Left lobe of liver (tissue), 2 donors: ENCODE measurements at regions not wholly inside any gene's neighbourhood (a gene's known extent, or its start where the extent isn't known, plus 50 kb on each side); places are given as distances from the start of the nearest gene placed in this dataset.
"Not testable (repeated sequence)": the region's sequence is repeated elsewhere in the genome, so short reads cannot be mapped to it uniquely, and the experiment has no call there.

ENCODE experiments used
- ATAC-seq: fragments of 200-7000 bp; cut with Tn5 transposase; one replicate; pipeline ENCODE4 v1.9.1; 2020; ENCODE audit warnings: mild to moderate bottlenecking, moderate library complexity
- DNase-seq: peaks from one replicate; pipeline ENCODE4 v3.0.0-alpha.2; 2020; ENCODE audit warnings: low spot score
- donor health status: DM: no; HTN: no; CAD: no; lungs with moderate emphysema.
- donor health status: DM: no; HTN: yes; CAD: no.

DNA sequence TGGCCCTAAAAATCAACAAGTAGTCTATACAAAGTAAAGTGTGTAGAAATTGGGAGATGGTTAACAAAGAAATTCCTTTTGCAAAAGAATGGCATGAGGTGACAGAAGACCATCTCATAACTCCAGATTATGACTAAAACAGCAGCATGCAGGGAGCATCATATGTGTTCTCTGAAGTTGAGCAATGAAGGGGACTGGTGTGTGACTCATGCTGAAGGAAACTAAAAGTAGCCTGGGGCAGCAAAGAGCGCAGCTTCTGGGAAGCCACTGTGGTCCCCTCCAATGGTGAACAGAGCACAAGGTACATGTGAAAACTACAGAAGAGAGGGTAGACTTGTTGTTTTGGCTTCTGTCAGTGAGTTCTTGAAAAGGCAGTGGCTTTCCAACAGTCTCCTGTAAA is 133.4 kb downstream of the MACC1 start:
- no peak for DNase-seq
- no peak for ATAC-seq

DNA sequence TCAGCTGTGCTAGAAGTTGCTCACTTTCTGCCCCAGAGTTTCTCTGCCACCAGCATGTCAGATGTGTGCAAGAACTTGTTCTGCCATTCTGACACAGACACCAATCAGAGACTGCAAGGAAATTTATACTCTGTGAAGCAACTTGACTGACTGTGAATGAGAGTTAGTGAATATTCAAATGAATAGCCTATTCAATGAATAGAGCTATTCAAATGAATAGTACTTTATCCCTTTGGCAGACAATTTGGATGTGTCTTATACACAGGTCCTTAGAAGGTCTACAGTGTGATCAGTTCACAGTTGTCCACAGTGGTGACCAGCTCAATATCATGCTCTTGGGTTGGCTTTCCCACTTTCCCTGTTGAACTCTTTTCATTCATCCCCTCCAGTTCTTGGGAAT is 138.1 kb downstream of the MACC1 start:
- DNase-seq (no peak), ATAC-seq (no peak)

DNA sequence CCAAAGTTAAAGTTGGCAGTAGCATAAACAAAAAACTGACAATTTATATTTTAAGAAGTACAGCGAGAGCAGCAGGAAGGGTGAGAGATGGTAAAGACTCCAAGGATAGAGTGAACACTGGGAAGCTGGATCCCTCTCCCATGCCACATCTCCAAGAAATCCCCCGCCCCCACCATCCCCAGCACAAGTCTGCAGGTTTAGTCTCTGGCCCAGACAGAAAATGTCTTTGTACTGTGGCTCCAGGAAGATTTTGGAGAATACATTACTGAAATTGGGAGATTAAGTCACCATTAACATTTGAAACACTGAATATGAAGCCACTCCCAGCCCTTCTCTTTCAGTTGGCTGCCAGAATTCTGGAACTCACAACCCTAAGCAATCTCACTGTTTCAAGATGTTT is 140.3 kb downstream of the MACC1 start:
- DNase-seq (no peak), ATAC-seq (no peak)

DNA sequence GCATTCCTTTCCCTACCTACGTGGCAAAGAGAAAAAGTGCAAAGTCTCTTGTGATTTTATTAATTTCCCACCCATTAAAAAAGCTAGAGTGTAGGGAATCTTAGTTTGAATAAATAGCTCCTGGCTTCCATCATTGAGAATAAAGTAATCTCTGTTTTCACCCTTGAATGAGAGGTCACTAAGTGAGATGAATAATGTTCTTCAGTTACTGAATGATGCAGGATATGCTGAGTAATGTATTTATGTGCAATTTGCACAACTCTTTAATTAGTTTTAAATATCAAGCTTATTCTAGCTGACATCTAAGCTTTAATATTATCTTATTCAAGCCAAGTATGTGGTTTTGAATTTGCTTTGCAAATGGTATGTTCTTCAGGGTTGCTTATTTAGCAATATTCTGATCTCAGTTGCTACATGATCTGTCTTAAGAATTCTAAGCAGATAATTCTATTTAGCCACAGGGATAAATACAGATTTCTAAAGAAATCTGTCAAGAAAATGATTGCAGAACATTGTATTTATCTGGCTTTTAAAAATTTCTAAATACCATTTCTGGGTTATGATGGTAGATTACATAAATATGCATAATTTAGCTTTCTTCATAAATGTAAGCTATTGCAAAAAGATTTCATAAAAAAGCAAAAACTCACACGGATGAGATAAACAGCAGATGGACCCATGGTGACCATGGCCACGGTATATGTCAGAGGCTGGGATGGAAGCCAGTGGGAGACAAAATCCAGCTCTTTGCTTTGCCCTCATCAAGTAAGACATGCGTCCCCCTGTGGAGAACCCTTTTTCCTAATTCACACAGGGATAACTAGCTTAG is 141.0 kb downstream of the MACC1 start:
- DNase-seq (no peak), ATAC-seq (no peak)

DNA sequence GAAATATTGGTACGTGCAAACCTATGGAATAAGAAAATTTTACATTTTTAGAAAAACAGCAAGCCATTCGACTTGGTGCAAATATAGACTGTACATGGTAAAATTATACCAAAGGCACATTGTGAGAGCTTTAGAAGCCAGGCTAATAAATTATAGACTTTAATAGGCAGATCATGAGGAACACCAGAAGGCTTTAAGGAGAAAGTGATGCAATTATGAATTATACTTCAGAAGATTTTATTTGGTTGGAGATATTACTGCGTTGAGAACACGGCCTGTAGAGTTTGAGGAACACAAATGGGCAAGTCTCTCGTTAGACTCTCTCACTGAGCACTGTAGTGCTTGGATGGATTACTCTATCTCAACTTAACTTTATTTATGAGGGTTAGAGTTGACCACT is 141.7 kb downstream of the MACC1 start:
- ATAC-seq: no peak
- no peak for DNase-seq

DNA sequence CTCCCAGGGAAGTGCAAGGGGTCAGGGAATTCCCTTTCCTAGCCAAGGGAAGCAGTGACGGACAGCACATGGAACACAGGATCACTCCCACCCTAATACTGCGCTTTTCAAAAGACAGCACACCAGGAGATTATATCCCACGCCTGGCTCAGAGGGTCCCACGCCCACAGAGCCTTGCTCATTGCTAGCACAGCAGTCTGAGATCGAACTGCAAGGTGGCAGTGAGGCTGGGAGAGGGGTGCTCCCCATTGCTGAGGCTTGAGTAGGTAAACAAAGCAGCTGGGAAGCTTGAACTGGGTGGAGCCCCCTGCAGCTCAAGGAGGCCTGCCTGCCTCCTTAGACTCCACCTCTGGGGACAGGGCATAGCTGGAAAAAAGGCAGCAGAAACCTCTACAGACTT is 149.2 kb downstream of the MACC1 start:
- not testable (repeated sequence) for DNase-seq, ATAC-seq

DNA sequence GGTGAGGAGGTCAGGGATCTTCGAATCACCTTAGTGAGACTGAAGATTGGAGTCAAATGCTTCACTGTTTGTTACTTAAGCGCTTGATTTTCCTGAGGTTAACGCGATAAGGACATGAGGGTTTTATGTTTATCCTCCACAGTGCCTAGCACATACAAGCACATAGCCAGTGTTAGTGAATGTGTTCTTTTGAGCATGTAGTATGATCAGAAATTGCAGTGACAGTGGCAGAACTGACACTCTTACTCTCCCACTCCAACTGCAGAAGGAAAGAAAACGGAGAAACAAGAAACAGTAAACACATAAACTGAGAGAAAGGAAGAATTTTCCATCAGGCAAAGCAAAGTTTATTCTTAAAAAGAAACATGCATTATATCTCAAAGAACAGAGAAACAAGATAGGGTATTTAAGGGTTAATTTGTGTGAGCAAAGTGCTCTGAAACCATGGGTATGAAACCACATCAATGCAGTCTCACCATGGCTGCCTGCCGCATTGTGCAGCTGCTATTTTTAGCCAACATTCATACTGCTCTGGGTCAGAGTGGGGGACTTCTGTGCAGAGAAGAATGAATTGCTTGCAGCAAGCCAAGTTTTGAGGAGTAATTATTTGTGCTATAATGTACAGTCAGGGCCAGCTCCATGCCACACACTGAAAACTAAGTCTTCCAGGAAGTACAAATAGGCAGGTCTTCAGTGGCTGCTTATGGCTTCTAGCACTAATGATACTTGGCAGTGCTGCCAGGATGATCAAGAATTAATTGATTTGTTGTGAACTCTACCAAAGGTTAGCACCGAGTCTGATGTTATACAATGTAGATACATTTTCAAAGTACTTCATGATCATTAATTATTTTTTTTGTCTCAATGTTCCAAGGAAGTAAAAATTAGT is 152.0 kb downstream of the MACC1 start:
- ATAC-seq: no peak

DNA sequence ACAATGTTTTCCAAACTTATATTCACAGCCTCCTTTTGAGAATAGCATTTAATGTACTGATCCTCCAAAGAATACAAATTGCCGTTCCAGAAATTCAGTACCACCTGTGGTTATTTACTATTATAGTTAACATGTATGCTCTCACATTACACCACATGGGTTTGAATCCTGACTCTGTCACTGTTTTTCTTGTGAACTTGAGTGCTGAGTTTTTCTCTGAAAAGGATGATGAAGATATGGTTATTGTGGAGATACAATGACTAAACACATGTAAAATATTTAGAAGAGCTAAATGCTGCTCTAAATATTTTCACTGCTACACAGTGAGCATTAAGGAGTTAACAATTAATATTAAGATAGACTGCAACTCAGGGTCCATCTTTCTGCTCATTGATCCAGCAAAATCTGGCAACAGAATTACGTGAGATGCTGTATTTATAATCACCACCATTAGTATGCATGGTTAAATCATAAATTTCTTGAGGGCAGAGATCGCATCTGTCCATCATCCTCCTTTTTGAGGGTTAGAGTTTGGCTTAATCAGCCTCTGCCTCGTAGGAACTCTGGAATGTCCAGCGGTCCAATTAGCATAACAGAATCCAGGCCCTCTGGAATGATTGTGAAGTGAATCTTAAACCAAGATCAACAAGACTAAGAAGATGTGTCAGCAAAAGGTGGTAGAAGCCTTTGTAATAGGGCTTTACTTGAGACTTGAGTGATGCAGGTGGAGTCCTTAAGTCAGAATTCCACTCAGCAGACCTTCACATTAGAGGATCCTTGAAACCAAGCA is 152.8 kb downstream of the MACC1 start:
- DNase-seq: no peak
- ATAC-seq: no peak

More for the DNA sequence above, 152.0 kb downstream of the MACC1 start:
- DNase-seq: no peak

DNA sequence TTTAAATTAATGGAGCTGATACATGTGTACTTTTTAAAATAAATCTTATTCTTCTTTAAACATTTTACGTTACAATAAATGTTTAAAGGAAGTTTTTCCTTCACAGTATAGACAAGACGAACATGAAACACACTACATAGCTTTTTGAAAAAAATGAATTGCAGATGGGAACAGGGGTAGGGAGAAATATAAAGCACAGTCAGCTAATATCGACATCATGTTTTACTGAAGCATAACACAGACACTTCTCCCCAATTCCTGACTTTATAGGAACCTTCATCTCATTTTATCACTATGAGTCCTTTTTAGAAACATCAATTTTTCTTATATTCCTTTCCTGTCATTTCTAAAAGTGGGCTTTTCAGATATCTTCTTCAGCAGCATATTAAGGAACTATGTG is 153.5 kb downstream of the MACC1 start:
- DNase-seq (no peak), ATAC-seq (no peak)

DNA sequence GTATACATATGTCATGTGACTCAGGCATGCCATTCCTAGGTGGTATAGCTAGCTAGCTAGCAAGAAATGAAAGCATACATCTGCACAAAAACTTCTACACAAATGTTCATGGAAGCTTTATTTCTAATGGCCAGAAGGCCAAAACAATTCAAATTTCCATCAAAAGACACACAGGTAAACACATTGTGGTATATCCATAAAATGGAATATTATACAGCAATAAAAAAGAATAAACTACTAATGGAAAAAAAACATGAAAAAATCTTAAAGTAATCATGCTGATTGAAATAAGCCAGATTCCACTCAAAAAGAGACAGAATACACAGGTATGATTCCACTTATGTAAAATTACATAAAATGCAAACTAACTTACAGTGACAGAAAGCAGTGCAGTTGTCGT is 154.3 kb downstream of the MACC1 start:
- no peak for ATAC-seq
- no peak for DNase-seq

DNA sequence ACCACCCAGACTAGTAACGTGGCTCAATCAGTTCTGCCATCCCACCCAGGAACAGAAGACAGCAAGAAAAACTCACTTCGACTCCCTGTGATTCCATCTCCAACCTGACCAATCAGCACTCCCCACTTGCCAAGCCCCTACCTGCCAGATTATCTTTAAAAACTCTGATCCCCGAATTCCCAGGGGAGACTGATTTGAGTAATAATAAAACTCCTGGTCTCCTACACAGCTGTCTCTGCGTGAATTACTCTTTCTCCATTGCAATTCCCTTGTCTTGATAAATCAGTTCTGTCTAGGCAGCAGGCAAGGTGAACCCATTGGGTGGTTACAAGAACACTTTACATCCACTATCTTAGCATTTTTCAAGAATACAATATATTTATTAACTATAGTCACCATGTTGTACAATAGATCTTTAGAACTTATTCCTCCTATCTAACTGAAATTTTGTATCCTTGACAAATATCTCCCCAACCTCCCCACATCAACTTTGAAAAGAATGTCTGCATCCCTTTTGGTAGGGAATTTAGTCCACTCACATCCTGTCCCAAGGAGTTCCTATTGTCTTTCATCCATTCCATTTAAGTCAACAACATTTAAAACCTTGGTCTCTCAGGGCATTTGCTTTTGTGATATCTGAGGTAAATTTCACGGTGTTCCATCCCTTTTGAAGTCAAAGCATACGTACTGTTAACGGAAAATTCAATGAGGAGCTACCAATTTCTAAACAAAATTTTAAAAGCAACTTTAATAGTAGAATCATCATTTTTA is 163.7 kb downstream of the MACC1 start:
- DNase-seq (no peak), ATAC-seq (no peak)

DNA sequence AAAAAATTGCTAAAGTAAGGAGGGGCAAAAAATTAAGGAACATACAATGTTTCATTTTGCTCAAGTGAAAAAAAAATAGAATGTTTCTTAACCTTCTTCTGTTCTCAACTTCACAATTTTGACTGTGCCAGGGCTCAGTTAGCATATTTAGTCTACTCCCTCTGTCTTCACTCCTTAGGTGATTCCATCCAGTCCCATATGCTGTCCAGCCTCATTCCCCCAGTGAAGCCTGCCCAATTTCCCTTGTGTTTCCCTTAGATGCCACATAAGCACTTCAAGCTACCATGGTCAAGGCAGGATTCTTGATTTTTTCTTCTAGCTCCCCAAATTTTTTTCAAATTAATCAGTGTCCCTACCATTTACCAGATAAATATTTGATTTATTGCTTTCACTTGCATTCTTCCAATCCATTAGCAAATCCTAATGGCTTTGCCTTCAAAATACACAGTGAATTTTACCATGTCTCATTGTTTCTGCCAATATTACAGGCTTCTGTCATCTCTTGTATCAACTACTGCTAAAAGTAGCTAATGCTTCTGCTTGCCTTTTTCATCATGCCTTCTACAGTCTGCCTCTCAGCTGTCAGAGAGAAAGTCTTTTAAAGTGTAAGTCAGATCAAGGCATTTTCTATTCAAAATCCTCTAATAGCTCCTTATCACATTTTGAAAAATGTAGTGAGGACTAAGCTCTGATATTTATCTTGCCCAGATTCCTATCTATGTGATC is 166.8 kb downstream of the MACC1 start:
- DNase-seq (no peak), ATAC-seq (no peak)

DNA sequence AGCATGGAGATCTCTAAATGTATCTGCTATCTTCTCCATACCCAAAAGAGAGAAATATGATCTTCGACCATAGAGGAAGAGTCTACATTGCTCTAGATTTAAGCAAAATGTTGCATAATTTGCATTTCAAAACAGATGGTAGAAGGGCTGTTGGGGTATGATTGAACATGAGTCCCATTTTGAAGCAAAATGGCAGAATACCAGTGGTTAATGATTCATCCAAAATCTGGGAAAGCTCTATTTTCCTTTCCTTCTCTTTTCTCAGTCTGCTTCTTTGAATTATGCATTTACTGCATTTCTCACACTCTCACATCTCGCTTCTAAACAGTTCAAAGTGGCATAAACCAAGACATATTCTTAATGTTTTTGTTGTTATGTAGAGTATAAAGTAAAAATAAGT is 178.5 kb downstream of the MACC1 start:
- ATAC-seq (no peak), DNase-seq (no peak)

DNA sequence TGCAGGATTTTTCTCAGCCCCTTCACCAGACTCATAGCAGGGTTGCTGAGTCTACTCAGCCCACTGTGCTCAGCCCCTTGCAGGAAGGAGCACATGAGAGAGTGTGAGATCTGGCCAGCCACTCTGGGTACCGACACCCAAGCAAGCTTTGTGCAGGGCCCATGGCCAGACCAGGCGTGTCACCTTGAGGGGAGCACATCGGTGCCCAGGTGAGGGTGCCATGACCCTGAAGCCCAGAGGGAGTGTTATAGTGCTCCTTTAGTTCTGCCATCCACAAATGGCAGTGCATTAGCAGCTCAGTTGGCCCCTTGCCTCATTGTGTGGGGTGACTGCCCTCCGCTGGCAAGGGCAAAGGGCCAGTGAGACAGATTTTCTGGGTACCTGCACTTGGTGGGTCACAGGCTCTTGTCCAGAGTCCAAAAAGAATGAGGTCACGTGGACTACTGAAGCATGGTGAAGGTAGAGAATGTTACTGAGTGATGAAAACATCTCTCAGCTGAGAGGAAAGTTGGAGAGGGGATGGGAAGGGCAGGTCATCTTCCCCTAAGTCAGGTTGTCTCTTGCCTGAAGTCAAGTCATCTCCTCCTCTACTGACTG is 181.8 kb downstream of the MACC1 start:
- ATAC-seq (no peak), DNase-seq (no peak)

DNA sequence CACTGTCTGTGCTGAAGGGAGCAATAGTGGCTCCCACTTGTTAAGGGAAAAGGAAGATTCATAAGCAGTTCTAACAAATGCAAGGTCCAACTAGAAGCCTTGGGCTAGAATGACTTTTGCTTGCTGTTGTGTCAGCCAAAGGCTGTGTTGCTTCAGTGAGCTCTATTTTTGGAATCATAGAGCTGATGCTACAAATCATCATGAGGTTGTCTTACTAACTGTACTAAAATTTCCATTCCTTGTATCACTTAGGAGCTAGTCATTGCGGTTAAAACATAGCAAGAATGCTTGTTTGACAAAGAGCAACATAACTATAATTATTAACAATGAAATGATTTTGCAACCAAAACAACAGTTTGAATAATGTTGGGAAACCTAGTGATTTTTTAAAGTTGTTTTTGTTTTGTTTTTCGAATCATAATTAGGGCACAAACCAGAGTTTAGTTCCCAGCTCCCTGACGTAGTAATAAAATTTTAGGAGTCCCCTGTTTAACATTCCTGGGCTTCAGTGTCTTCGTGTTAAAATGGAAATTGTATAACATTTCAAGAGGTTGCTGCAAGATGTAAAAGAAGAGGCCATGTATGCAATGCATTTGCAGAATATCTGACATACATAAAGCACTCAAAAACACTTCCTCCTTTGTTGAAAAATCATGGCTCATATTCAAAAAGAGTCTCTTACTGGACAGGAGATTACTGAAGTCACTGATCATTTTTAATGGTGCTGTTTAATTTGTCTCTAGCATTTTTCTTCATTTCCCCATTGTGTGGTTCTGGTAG is 183.4 kb downstream of the MACC1 start:
- no peak for ATAC-seq
- DNase-seq: no peak

DNA sequence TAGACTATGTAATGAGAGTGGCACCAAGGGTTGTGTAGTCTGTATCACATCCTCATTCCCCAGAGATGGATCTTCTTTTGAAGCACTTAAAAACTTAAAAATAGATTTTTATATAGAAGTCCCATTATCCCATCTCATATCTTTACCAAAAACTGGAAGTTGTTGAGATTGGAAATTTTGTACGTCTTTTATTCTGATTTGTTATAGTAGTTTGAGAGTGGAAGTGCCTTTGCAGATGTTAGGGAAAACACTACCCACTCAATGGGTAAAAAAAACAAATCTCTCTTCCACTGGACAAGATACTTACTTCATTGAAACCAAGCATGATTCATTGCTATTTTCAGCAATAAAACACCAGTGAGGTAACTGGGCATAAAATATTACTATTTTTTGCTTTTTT is 184.4 kb downstream of the MACC1 start:
- no peak for DNase-seq
- ATAC-seq: no peak

DNA sequence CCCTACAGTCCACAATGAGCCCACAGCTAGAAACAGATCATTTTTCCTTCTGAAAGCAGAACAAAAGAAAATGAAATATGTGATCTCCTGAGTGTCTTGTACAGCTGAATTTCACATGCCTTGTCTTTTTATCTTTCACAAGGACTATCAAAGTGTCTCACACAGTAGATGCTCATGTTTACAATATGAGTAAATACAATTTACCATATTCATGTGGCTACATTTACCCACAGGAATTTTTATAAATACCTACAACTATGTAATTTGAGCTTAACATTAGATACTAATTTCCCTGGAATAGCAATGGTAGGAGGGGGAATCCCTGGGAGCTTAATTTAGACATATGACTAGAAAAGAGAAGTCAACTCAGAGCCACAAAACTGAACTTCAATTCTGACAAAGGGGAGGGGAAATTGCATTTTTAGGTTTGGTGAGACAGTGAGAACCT is 186.2 kb downstream of the MACC1 start:
- ATAC-seq: no peak
- no peak for DNase-seq

DNA sequence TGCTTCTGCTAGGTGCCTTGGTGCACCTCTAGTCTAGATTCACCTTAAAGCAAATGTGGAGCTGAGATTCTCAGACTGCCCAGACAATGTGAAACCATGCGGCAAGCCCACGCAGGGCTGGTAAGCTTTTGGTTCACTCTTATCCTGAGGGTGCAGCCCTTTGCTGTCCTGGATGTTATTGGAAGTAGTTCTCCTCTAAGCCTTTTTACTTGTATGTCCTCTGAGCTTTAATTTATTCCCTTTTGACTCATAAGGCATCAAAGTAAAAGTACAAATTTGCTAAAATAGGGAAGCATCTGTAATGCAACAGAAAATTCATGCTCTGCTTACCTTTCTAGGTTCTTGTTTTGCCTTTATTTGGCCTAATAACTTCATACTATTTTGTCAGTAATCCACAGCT is 186.8 kb downstream of the MACC1 start:
- ATAC-seq: no peak

DNA sequence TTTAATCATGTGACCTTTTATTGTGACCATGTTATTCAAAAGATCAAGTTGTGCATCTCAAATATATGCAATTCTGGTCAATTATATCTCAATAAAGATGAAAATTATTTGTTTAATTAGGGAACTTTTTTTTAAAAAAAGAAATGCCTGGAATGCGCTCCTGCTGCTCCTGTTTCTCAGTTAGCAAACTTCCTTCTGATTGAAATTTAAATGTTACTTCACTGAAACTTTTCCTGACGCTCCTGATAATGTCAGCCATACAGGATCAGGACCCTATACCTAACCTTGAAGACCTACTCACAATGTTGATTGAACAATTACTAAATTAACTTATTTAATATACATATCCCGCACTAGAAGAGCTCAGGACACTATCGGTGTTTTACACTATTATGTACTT is 190.4 kb downstream of the MACC1 start:
- DNase-seq: no peak
- no peak for ATAC-seq

More for the DNA sequence above, 186.8 kb downstream of the MACC1 start:
- DNase-seq: no peak
